ENCODE measurements at regions not wholly inside any gene's neighbourhood (a gene's known extent, or its start where the extent isn't known, plus 50 kb on each side); places are given as distances from the start of the nearest gene placed in this dataset.

GRCh38 chr6:113127786-113128419 lies 729.2 kb upstream of the MARCKS start:
- CTCF ChIA-PET, result no interaction called here
- DNase-seq, result no peak
- no peaks in the 10 kb centered on the region for H3K4me1 Mint-ChIP-seq

GRCh38 chr6:113128661-113129060 lies 728.5 kb upstream of the MARCKS start:
- no peaks in the 10 kb centered on the region for H3K9me3 Mint-ChIP-seq
- no peaks in the 10 kb centered on the region for H3K4me1 Mint-ChIP-seq
- ChIA-PET CTCF (no interaction called here), POLR2A (no interaction called here)
- no peaks in the 10 kb centered on the region for H3K27me3 Mint-ChIP-seq
- no peak for DNase-seq
- no peaks in the 10 kb centered on the region for H3K36me3 Mint-ChIP-seq (ENCODE audit: low read depth)
- H3K27ac Mint-ChIP-seq, result no peak overlapping the region
- H3K4me3 Mint-ChIP-seq, result no peak overlapping the region

More at GRCh38 chr6:113127786-113128419, 729.2 kb upstream of the MARCKS start:
- Mint-ChIP-seq H3K27me3 (no peaks in the 10 kb centered on the region), H3K36me3 (ENCODE audit: low read depth) (no peaks in the 10 kb centered on the region), H3K9me3 (no peaks in the 10 kb centered on the region), H3K4me3 (no peak overlapping the region), H3K27ac (no peak overlapping the region)
- POLR2A ChIA-PET, result no interaction called here

- Mint-ChIP-seq H3K9me3 (no peaks in the 10 kb centered on the region), H3K36me3 (ENCODE audit: low read depth) (no peaks in the 10 kb centered on the region), H3K27me3 (no peaks in the 10 kb centered on the region), H3K4me1 (no peaks in the 10 kb centered on the region), H3K27ac (no peak overlapping the region), H3K4me3 (no peak overlapping the region)
- ChIA-PET CTCF (no interaction called here), POLR2A (no interaction called here)
- DNase-seq, result no peak
Observed at GRCh38 chr6:113129991-113130390, 727.2 kb upstream of the MARCKS start.

- no peaks in the 10 kb centered on the region for H3K36me3 Mint-ChIP-seq (ENCODE audit: low read depth)
- peaks cover 3% of the 10 kb centered on the region for H3K9me3 Mint-ChIP-seq
- no peaks in the 10 kb centered on the region for H3K27me3 Mint-ChIP-seq
- no peak overlapping the region for H3K27ac Mint-ChIP-seq
- ChIA-PET POLR2A (no interaction called here), CTCF (no interaction called here)
- no peak overlapping the region for H3K4me3 Mint-ChIP-seq
- H3K4me1 Mint-ChIP-seq, result no peaks in the 10 kb centered on the region
- DNase-seq, result no peak
Observed at GRCh38 chr6:113137426-113137825, 719.7 kb upstream of the MARCKS start.

- Mint-ChIP-seq H3K9me3 (no peaks in the 10 kb centered on the region), H3K27me3 (no peaks in the 10 kb centered on the region), H3K36me3 (ENCODE audit: low read depth) (no peaks in the 10 kb centered on the region), H3K4me3 (no peak overlapping the region), H3K27ac (no peak overlapping the region), H3K4me1 (no peaks in the 10 kb centered on the region)
- POLR2A ChIA-PET, result no interaction called here
- no peak for DNase-seq
- CTCF ChIA-PET, result no interaction called here
Observed at GRCh38 chr6:113140721-113141120, 716.4 kb upstream of the MARCKS start.

GRCh38 chr6:113141901-113142300 lies 715.2 kb upstream of the MARCKS start:
- POLR2A ChIA-PET, result no interaction called here
- Mint-ChIP-seq H3K4me1 (no peaks in the 10 kb centered on the region), H3K27ac (no peak overlapping the region), H3K4me3 (no peak overlapping the region), H3K27me3 (no peaks in the 10 kb centered on the region), H3K9me3 (no peaks in the 10 kb centered on the region), H3K36me3 (ENCODE audit: low read depth) (no peaks in the 10 kb centered on the region)
- no peak for DNase-seq
- CTCF ChIA-PET, result no interaction called here

- ChIA-PET CTCF (no interaction called here), POLR2A (no interaction called here)
- Mint-ChIP-seq H3K27me3 (no peaks in the 10 kb centered on the region), H3K36me3 (ENCODE audit: low read depth) (no peaks in the 10 kb centered on the region), H3K4me1 (no peaks in the 10 kb centered on the region), H3K4me3 (no peak overlapping the region), H3K27ac (no peak overlapping the region), H3K9me3 (no peaks in the 10 kb centered on the region)
- no peak for DNase-seq
Observed at GRCh38 chr6:113142671-113143174, 714.4 kb upstream of the MARCKS start.

- no peak overlapping the region for H3K4me3 Mint-ChIP-seq
- H3K4me1 Mint-ChIP-seq, result no peaks in the 10 kb centered on the region
- ChIA-PET CTCF (no interaction called here), POLR2A (no interaction called here)
- DNase-seq, result no peak
- no peak overlapping the region for H3K27ac Mint-ChIP-seq
- H3K9me3 Mint-ChIP-seq, result peaks cover 2% of the 10 kb centered on the region
- H3K27me3 Mint-ChIP-seq, result no peaks in the 10 kb centered on the region
- no peaks in the 10 kb centered on the region for H3K36me3 Mint-ChIP-seq (ENCODE audit: low read depth)
Observed at GRCh38 chr6:113143206-113143605, 713.9 kb upstream of the MARCKS start.

GRCh38 chr6:113144117-113144516 lies 713.0 kb upstream of the MARCKS start:
- ChIA-PET POLR2A (no interaction called here), CTCF (no interaction called here)
- Mint-ChIP-seq H3K4me3 (no peak overlapping the region), H3K27ac (no peak overlapping the region), H3K36me3 (ENCODE audit: low read depth) (no peaks in the 10 kb centered on the region), H3K4me1 (no peaks in the 10 kb centered on the region), H3K27me3 (no peaks in the 10 kb centered on the region), H3K9me3 (peaks cover 2% of the 10 kb centered on the region)
- no peak for DNase-seq

- Mint-ChIP-seq H3K27me3 (no peaks in the 10 kb centered on the region), H3K4me3 (no peak overlapping the region), H3K27ac (no peak overlapping the region), H3K9me3 (peaks cover 2% of the 10 kb centered on the region), H3K36me3 (ENCODE audit: low read depth) (no peaks in the 10 kb centered on the region), H3K4me1 (no peaks in the 10 kb centered on the region)
- ChIA-PET POLR2A (no interaction called here), CTCF (no interaction called here)
- DNase-seq, result no peak
Observed at GRCh38 chr6:113146878-113147277, 710.3 kb upstream of the MARCKS start.

- Mint-ChIP-seq H3K4me3 (no peak overlapping the region), H3K4me1 (no peaks in the 10 kb centered on the region), H3K27me3 (no peaks in the 10 kb centered on the region), H3K9me3 (peaks cover 2% of the 10 kb centered on the region), H3K36me3 (ENCODE audit: low read depth) (no peaks in the 10 kb centered on the region), H3K27ac (no peak overlapping the region)
- ChIA-PET CTCF (no interaction called here), POLR2A (no interaction called here)
- DNase-seq, result no peak
Observed at GRCh38 chr6:113147544-113147943, 709.6 kb upstream of the MARCKS start.

GRCh38 chr6:113148566-113148965 lies 708.6 kb upstream of the MARCKS start:
- H3K27me3 Mint-ChIP-seq, result no peaks in the 10 kb centered on the region
- ChIA-PET POLR2A (no interaction called here), CTCF (no interaction called here)
- no peak overlapping the region for H3K27ac Mint-ChIP-seq
- no peak for DNase-seq
- H3K4me3 Mint-ChIP-seq, result no peak overlapping the region
- H3K36me3 Mint-ChIP-seq (ENCODE audit: low read depth), result no peaks in the 10 kb centered on the region
- H3K9me3 Mint-ChIP-seq, result peaks cover 2% of the 10 kb centered on the region
- H3K4me1 Mint-ChIP-seq, result no peaks in the 10 kb centered on the region

- DNase-seq, result no peak
- ChIA-PET CTCF (no interaction called here), POLR2A (no interaction called here)
- no peak overlapping the region for H3K27ac Mint-ChIP-seq
- H3K27me3 Mint-ChIP-seq, result no peaks in the 10 kb centered on the region
- peaks cover 2% of the 10 kb centered on the region for H3K9me3 Mint-ChIP-seq
- H3K4me1 Mint-ChIP-seq, result no peaks in the 10 kb centered on the region
- no peak overlapping the region for H3K4me3 Mint-ChIP-seq
- no peaks in the 10 kb centered on the region for H3K36me3 Mint-ChIP-seq (ENCODE audit: low read depth)
Observed at GRCh38 chr6:113149511-113149910, 707.6 kb upstream of the MARCKS start.

- no peaks in the 10 kb centered on the region for H3K4me1 Mint-ChIP-seq
- no peak overlapping the region for H3K27ac Mint-ChIP-seq
- no peaks in the 10 kb centered on the region for H3K27me3 Mint-ChIP-seq
- CTCF ChIA-PET, result no interaction called here
- DNase-seq, result no peak
- H3K9me3 Mint-ChIP-seq, result no peaks in the 10 kb centered on the region
- no peaks in the 10 kb centered on the region for H3K36me3 Mint-ChIP-seq (ENCODE audit: low read depth)
- H3K4me3 Mint-ChIP-seq, result no peak overlapping the region
- POLR2A ChIA-PET, result no interaction called here
Observed at GRCh38 chr6:113160306-113161017, 696.7 kb upstream of the MARCKS start.

Measured in activated CD4-positive, alpha-beta memory T cell treated with anti-CD3 and anti-CD28 coated beads, Interleukin-2, amount 10 ng/mL, durations not matched to agents 7 days and 5 days (primary cell).